Hematopoietic multipotent progenitor cell (in vitro differentiated cells): ENCODE measurements at regions not wholly inside any gene's neighbourhood (a gene's known extent, or its start where the extent isn't known, plus 50 kb on each side); places are given as distances from the start of the nearest gene placed in this dataset.
A peak's percentile ranks its signal among the peaks of the same experiment; 100 is the strongest.
"Not testable (repeated sequence)": the region's sequence is repeated elsewhere in the genome, so short reads cannot be mapped to it uniquely, and the experiment has no call there.

Experiments used
- DNase-seq, 3 donors: peaks; one replicate each; pipeline ENCODE4 v3.0.0-alpha.2; 2011 to 2015; ENCODE audit warnings: low read depth in 2 of 3, low spot score in 2 of 3

DNA sequence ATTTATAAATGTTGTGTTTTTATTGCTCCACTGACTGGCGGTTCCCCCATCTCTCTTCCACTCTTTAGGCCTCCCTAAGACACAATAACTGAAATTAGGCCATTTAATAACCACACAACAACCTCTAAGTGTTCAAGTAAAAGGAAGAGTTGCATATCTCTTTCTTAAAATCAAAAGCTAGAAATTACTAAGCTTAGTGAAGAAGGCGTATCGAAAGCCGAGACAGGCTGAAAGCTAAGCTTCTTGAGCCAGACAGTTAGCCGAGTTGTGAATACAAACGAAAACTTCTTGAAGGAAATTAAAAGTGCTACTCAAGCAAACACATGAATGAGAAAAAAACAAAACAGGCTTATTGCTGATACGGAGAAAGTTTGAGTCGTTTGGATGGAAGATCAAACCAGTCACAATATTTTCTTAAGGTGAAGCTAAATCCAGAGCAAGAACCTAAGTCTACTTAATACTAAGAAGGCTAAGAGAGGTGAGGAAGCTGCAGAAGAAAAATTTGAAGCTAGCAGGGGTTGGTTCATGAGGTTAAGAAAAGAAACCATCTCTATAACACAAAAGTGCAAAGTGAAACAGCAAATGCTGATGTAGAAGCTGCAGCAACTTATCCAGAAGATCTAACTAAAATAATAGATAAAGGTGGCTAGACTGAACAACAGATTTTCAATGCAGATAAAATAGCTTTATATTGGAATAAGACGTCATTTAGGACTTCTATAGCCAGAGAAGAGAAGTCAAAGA lies 194.0 kb upstream of the TTC29 start:
- DNase-seq: no peak

DNA sequence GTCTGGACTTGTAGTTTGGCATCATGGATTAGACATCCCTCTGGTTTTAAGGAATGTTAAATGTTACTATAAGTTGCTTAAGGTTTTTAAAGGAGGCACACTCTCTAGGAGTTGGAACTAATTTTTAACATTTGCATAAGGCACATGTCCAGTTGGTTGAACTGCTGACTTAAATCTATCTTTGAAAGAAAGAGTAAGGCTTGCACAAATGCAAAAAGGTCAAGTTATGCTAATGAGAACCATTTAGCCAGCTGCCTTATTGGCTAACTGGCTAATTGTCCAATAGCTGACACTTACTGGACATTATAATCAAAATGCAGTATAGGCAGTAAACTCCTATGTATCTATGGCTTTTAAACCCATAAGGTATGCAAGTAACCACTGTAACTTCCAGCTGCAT lies 206.1 kb upstream of the TTC29 start:
- DNase-seq: no peak

DNA sequence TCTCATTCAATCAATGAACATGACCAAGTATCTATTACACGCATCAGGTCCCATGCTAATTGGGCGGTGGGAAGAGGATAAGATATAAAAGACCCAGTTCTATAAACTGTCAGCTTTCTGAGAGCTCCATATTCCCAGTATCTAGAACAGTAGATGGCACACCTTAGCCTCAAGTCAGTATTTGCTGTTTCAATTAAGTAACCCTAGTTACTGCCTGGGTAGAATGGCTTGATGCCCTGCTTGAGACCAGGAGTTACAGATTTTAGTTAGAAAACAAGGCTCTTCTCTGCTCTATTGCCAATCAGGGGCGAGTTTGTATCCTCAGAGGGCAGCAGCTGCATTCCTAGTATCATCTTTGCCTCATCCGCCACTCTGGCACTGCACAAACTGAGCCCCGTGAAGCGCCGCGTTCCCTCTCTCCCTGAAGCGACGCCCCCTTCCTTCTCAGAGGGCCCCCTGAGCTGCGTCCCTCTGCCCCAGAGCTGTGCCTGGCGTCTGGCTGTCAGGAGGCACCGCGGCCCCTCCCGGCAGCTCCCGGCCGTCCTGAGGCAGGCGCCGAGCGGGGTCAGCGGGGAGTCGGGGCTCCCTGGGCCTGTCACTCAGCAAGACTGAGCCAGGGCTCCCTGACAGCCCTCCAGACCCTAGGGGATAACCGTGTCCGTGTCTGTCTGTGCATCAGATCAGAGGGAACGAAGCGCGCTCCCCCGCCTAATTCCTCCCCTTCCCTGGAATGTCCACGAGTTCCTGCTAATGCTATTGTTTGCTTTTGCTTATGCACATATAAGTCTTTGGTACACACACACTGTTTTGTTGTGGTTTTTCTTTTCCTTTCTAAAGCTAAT lies 212.4 kb upstream of the TTC29 start:
- DNase-seq: no peak

DNA sequence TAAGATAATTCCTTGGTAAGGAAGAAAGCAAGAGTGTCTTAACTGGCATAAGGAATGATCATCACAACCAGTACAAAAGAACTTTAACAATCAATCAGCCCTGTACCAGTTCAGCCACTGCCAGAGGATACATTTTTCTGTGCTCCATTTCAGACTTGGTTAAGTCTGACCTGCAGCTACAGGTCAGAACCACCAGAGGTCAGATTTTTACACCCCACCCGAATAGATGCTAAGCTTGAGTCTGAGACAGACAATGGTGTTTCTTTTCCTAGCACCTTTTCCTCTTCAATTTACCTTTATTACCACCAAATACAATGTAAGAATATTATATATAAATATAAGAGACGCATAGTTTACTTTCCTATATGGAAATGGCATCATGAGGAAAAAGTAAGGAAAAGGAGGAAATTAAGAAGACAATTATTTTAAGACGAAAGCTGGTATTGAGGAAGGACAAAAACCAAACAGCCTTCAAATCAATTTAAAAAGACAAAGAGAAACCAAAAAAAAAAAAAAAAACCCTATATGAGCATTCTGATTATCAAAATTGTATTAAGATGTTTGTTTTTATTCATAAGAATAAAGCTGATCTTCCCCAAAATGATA lies 215.3 kb upstream of the TTC29 start:
- DNase-seq: peak in 2 of 3 donors; percentile 19 to 45

GRCh38 chr4:147163311-147163710 lies 217.6 kb upstream of the TTC29 start:
- DNase-seq: no peak

GRCh38 chr4:147168200-147168599 lies 222.5 kb upstream of the TTC29 start:
- DNase-seq: not testable (repeated sequence)

DNA sequence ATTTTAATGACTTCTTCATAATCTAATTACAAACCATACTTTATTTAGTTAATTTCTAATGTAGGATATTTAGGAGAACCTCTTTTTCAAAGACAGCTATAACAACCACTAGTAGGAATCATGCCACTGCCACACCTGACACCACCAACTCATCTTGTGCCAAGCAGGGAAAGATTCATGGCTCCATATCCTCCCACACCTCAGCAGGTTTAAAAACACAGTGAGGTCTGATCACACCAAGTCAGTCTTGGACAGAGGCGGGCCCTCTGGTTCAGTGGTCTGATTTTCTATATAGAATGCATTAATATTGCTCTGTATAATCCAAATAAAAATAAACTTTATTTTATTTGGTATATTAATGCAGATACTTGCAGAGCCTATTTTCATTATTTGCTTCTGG lies 227.7 kb upstream of the TTC29 start:
- no peak for DNase-seq

DNA sequence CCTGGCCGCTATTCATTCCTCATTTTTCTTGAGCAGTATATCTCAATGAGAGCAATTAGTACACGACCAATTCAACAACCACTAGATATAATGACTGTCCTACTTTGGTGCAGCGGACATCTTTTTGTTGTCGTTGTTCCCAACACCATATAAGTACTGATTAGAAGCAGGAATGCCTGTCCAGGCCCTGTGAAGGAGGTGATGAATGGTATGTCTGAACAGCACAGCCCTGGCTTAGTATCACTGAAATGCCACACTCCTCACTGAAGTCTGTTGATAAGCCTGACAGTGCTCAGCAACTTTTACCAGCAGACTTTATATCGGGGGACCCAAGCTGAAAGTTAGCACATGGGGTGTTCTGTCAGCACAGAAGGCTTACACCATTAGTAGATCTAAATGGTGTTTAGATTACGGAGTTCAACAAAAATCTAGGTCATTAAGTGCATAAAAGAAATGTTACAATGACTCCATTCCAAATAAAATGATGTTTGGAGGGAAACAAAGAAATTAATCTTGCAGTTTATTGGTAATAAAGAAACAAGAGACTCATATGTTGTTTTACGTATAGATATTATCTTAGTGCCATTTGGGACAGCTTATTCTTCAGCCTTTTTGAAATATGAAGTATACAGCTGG lies 228.3 kb upstream of the TTC29 start:
- no peak for DNase-seq

DNA sequence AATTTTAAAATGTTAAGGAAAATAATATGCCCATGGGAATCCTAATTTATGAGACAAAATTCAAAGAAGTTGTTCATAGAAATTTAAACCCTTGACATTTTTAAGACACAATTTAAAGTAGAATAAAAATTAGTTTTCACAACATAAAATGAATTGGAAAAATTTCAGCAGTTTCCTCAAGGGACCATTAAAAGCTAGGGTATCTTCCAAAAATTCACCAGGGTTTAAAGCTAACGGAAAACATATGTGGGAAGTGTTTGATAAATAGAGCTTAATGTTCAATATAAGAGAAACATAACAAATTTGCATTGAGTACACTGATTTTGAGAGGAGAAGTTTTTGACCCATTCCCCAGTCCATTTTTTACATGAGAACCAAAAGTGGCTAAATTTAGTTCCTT lies 228.9 kb upstream of the TTC29 start:
- DNase-seq: no peak

DNA sequence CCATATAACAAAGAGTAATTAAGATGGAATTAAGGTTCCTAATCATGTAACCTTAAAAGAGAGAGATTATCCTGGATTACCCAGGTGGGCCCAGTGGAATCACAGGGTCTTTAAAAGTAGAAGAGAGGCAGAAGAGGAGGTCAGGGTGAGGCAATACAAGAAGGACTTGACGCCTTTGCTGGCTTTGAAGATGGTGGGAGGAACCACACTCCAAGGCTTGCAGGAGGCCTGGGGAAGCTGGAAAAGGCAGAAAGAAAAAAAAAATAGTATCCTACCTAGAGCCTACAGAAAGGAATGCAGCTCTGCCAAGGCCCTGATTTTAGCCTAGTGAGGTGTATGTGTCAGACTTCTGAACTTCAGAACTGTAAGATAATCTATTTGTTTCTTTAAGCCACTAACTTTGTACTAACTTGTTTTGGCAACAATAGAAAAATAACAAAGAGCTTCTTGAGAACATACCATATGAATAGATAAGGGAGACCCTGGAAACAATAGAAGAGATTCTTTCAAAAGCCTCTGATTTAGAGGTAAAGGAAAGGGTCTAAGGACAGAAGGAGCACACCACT lies 229.9 kb upstream of the TTC29 start:
- no peak for DNase-seq

DNA sequence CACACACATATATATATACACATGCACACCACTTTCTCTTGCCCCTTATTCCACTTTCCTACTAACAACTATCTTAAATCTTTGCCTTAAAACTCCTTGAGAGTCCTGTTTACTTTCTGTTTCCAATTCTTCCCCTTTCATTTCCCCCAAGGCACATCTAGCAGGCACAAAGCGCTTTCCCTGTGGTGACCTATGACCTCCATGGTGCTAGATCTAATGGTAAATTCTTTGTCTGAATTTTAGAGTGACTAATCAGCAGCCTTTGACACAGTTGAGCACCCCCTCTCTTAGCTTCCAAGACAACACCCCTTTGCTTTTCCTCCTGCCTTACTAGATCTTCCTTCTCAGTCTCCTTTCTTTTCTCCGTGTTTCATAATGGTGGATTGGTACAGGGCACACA lies 236.4 kb upstream of the TTC29 start:
- DNase-seq: no peak

DNA sequence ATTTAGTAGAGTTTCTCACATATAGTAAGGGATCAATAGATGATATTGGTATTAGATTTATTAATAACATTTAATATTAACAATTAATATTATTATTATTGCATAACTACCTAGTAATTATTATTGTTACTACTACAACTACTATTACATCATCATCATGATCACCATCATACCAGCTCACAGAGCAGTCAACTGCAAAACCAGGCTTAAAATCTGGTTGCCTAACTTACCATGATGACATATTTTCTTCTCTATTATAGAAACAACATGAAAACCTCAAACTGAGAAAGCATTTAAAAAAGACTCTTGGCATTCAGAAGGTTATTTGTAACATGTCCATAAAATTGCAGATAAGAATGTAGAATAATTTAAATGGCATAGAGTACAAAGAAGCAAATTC lies 247.0 kb upstream of the TTC29 start:
- DNase-seq: no peak

DNA sequence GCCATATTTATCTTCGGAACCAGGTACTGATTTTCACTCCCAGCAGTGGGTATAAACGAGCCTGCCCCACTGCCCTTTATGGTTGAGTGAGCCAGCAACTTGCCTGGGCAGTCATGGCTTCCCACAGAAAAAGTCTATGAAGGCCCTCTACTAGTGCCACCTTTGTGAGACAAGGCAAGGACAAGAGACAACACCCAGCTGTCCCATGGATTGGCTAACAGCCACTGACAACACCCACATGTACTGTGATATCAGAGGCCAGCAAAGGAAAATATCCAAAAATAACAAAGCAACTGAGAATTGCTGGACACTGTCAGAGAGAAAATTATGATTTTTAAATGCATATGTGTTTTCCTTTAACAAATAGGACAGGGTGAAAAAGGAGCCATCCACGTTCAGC lies 248.4 kb upstream of the TTC29 start:
- DNase-seq: no peak

- DNase-seq: no peak
These were observed 248.9 kb upstream of the TTC29 start for GRCh38 chr4:147194604-147195003.

- no peak for DNase-seq
These were observed 249.7 kb upstream of the TTC29 start for GRCh38 chr4:147195386-147195785.

DNA sequence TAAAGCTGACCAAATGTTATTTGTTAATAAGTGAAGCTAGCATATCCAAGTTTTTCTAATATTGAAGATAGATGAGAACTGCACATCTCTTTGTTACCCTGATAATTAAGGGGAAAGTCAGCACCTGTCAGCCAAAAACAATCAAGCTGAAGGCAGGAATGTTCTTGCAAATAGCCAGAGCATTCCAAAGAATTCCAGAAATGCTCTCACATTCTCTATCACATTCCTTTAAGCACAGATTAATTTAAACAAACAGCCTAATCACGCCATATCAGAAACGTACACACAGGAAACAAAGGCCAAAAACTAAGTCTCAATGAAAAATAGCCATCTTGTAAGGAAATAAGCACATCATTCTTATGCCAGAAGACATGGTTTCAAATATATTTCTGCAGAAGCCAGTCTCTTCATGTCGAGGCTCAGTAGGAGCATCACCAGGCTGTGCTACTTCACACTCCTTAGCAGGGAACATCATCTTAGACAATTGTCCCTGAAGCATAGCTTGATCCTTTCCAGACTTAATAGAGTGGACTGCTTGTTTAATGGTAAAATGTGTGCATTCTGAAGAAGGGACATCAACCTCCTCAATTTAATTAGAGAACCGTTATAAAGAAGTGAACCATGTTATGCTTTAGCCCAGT lies 252.9 kb upstream of the TTC29 start:
- no peak for DNase-seq

DNA sequence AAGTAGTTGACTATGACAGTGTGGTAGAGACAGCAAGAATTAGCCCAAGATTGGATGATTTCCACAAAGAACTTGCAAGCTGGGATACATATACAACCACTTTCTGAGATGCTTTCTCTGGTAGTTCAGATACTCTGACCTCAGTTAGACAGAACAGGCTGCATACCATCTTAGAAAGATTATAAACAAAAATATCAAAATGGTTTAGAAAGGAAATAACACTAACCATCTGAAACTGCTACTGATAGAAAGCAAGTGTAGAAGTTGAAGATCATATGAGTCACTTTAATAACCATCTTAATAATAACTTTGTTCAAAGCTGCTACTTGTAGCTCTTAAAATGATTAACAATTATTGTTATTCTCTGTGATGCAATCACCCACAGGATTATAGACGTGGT lies 255.4 kb upstream of the TTC29 start:
- no peak for DNase-seq

GRCh38 chr4:147206807-147207206 lies 261.1 kb upstream of the TTC29 start:
- no peak for DNase-seq

GRCh38 chr4:147207911-147208310 lies 262.2 kb upstream of the TTC29 start:
- DNase-seq: no peak

DNA sequence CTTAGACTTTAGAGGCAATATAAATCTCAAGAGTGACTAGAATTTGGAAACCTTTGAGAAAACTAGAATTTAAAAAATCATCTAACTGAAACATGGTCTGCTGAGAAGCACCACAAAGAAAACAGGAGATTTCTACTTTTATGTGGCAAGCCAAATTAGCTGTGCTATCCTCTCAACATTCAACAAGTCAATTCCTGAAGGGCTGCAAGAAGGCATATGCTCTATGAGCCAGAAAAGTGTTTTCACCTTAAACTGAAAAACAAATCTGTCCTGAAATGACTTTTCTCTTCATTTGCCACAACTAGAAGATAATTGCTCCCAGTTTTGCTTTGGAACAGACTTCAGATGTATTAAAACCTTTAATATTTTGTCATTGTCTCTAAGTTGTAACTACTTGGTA lies 263.2 kb upstream of the EDNRA start:
- no peak for DNase-seq

- DNase-seq: no peak
These were observed 261.8 kb upstream of the EDNRA start for GRCh38 chr4:147219145-147219544.
